K562 (cell line): ENCODE measurements at regions not wholly inside any gene's neighbourhood (a gene's known extent, or its start where the extent isn't known, plus 50 kb on each side); places are given as distances from the start of the nearest gene placed in this dataset.

ENCODE experiments used
- ATAC-seq: fragments of 200-7000 bp; cut with Tn5 transposase; 3 replicates; pipeline ENCODE4 v1.9.1; 2020; ENCODE audit warnings: moderate library complexity
- BruUV-seq: library from RNA; stranded (reverse); fragments of 400-500 nt; replicated peaks from 2 replicates; lab custom pipeline; 2021; lab: Mats Ljungman, UMichigan
- CTCF ChIA-PET: fragments of 300-600 bp; formaldehyde crosslinking; extraction: SDS; loops from one replicate; lab custom pipeline; 2021; ENCODE audit warnings: low intra/inter-chr PET ratio; lab: Yijun Ruan, JAX
- POLR2A ChIA-PET: fragments of 300-600, 350-650 bp; sonication (Branson Sonifier 250); formaldehyde crosslinking; extraction: SDS; loops from one replicate; lab custom pipeline; 2021; ENCODE audit warnings: antibody characterized with exemption, inconsistent platforms; lab: Yijun Ruan, JAX
- DNase-seq, 4 experiments: peaks; one replicate each; pipeline versions ENCODE4 v3.0.0 to v3.0.0-alpha.2; 2011 to 2018; ENCODE audit warnings: low spot score in 3 of 4, mixed read lengths in 3 of 4; ENCODE audit errors: extremely low read depth in 1 of 4
- FAIRE-seq: peaks from 2 replicates; lab custom pipeline; 2011; peaks lifted over from hg19 to GRCh38; lab: Jason Lieb, UNC
- H2AFZ ChIP-seq: 2 replicates; pipeline ENCODE4 v1.6.0; 2011; ENCODE audit warnings: low read depth, low read length, control low read depth, inconsistent platforms
- H3K27ac ChIP-seq: fragments of 200-600 bp; 3 replicates; pipeline ENCODE4 v1.8.0; 2011; ENCODE audit warnings: low read depth, mild to moderate bottlenecking, control low read depth, inconsistent platforms, low read length, moderate library complexity, mixed read lengths; ENCODE audit errors: extremely low read depth
- H3K27me3 ChIP-seq, 2 experiments: fragments of 300-600 bp in 1 of 2; 2 replicates in 1 of 2; 3 replicates in 1 of 2; pipeline versions ENCODE4 v1.6.0 to v1.8.0; 2011; ENCODE audit warnings: inconsistent platforms in 2 of 2, low read length in 2 of 2, mild to moderate bottlenecking in 1 of 2, mixed read lengths in 1 of 2, moderate library complexity in 1 of 2; ENCODE audit not compliant: control insufficient read depth in 2 of 2, insufficient read depth in 2 of 2
- H3K36me3 ChIP-seq: fragments of 300-600 bp; 3 replicates; pipeline ENCODE4 v1.8.0; 2011; ENCODE audit warnings: mild to moderate bottlenecking, low read length, inconsistent platforms; ENCODE audit not compliant: control insufficient read depth, insufficient read depth
- H3K4me1 ChIP-seq, 2 experiments: fragments of 200-600 bp in 1 of 2; replicated peaks in 1 of 2; 2 replicates in 1 of 2; 3 replicates in 1 of 2; pipeline versions ENCODE4 v1.5.1 to v1.8.0; 2011; ENCODE audit warnings: inconsistent platforms in 2 of 2, low read length in 2 of 2, mild to moderate bottlenecking in 1 of 2, mixed read lengths in 1 of 2, moderate library complexity in 1 of 2; ENCODE audit not compliant: control insufficient read depth in 2 of 2, insufficient read depth in 2 of 2
- H3K4me2 ChIP-seq: 2 replicates; pipeline ENCODE4 v1.6.1; 2011; ENCODE audit warnings: low read length, control low read depth, inconsistent platforms, mixed read lengths; ENCODE audit not compliant: insufficient read depth
- H3K4me3 ChIP-seq: fragments of 200-600 bp; sonication (generic), shearing (Covaris generic); 2 replicates; pipeline ENCODE4 v1.5.1; 2016; ENCODE audit warnings: control low read depth, inconsistent platforms
- H3K79me2 ChIP-seq: fragments of 200-600 bp; 3 replicates; pipeline ENCODE4 v1.8.0; 2011; ENCODE audit warnings: low read length, inconsistent platforms; ENCODE audit not compliant: control insufficient read depth, insufficient read depth
- H3K9ac ChIP-seq, 2 experiments: 2 replicates each; pipeline versions ENCODE4 v1.6.0 to v1.6.1; 2011; ENCODE audit warnings: low read depth in 2 of 2, low read length in 2 of 2, control low read depth in 1 of 2, inconsistent platforms in 1 of 2, mild to moderate bottlenecking in 1 of 2, mixed read lengths in 1 of 2; ENCODE audit not compliant: insufficient read depth in 1 of 2
- H3K9me1 ChIP-seq: one replicate; pipeline ENCODE4 v1.6.0; 2011; ENCODE audit warnings: inconsistent platforms, mild to moderate bottlenecking, low read length, moderate library complexity; ENCODE audit not compliant: control insufficient read depth, insufficient read depth
- H3K9me3 ChIP-seq: replicated peaks from 2 replicates; pipeline ENCODE4 v1.5.1; 2011; ENCODE audit warnings: low read depth, low read length, inconsistent platforms; ENCODE audit not compliant: control insufficient read depth, insufficient read depth
- H4K20me1 ChIP-seq: replicated peaks from 2 replicates; pipeline ENCODE4 v1.6.1; 2011; ENCODE audit warnings: low read length, inconsistent platforms, mixed read lengths; ENCODE audit not compliant: control insufficient read depth, insufficient read depth
- DMBX1 ChIP-seq: fragments of 250-450 bp; sonication (Bioruptor Pico); IDR thresholded peaks from 2 replicates; pipeline ENCODE4 v1.8.0; 2022; ENCODE audit warnings: inconsistent platforms, mild to moderate bottlenecking, moderate library complexity, borderline replicate concordance
- GTF2E2 ChIP-seq: fragments of 200-800 bp; sonication (Bioruptor generic); IDR thresholded peaks from 2 replicates; pipeline ENCODE4 v1.6.1; 2016; ENCODE audit warnings: missing genetic modification characterization, missing compliant biosample characterization
- MAFK ChIP-seq: IDR thresholded peaks from 2 replicates; pipeline ENCODE4 v1.6.1; 2011; ENCODE audit warnings: low read length, improper control_type of control experiment
- NFIX ChIP-seq: fragments of 250-450 bp; sonication (Bioruptor Pico); IDR thresholded peaks from 2 replicates; pipeline ENCODE4 v1.4.0; 2020; ENCODE audit warnings: low read depth, mild to moderate bottlenecking, moderate library complexity
- NR0B1 ChIP-seq: fragments of 450-650 bp; IDR thresholded peaks from one replicate; pipeline ENCODE4 v1.6.1; 2018; ENCODE audit warnings: mild to moderate bottlenecking, moderate library complexity; ENCODE audit not compliant: partially characterized antibody
- PCBP1 ChIP-seq: fragments of 200-400 bp; formaldehyde crosslinking; IDR thresholded peaks from 2 replicates; pipeline ENCODE4 v1.6.1; 2018; ENCODE audit warnings: mild to moderate bottlenecking, low read depth, low read length; ENCODE audit not compliant: poor library complexity, severe bottlenecking
- POLR2G ChIP-seq: fragments of 200-400 bp; formaldehyde crosslinking; IDR thresholded peaks from 2 replicates; pipeline ENCODE4 v1.6.1; 2017; ENCODE audit warnings: low read depth, mild to moderate bottlenecking, antibody characterized with exemption, low read length, moderate library complexity
- POLR2H ChIP-seq: IDR thresholded peaks from 2 replicates; pipeline ENCODE4 v1.6.1; 2016; ENCODE audit warnings: missing genetic modification characterization, low read depth, mild to moderate bottlenecking, control low read depth, missing compliant biosample characterization, moderate library complexity
- RBM17 ChIP-seq: fragments of 200-400 bp; formaldehyde crosslinking; IDR thresholded peaks from 2 replicates; pipeline ENCODE4 v1.6.1; 2017; ENCODE audit warnings: low read depth, mild to moderate bottlenecking, low read length, borderline replicate concordance
- SMARCE1 ChIP-seq: fragments of 450-650 bp; IDR thresholded peaks from 2 replicates; pipeline ENCODE4 v1.7.1; 2016; ENCODE audit warnings: mild to moderate bottlenecking
- ZNF592 ChIP-seq: fragments of 450-650 bp; IDR thresholded peaks from 2 replicates; pipeline ENCODE4 v1.6.1; 2017; ENCODE audit warnings: antibody characterized with exemption, mild to moderate bottlenecking
- WGBS: fragments of 100-300 bp; shearing (Covaris generic); methylation state at CpG from one replicate; pipeline ENCODE4 v1.1.6; 2016; ENCODE audit warnings: low coverage, mixed read lengths; ENCODE audit not compliant: insufficient coverage; ENCODE audit errors: missing lambda C conversion rate; 5-methylcytosine and 5-hydroxymethylcytosine counted together
- in situ Hi-C: fragments of 300-500 bp; cut with MboI; formaldehyde crosslinking; loops from 4 replicates; pipeline ENCODE4 v1.15.0; 2018; ENCODE audit warnings: inconsistent platforms, mixed read lengths
- intact Hi-C: fragments of 100-400 bp; cut with micrococcal nuclease; formaldehyde crosslinking; loops from 2 replicates; pipeline ENCODE4 v1.14.2; 2022
- TF ChIP-seq, protein P1 (sequence below): sonication (generic); formaldehyde crosslinking; IDR thresholded peaks from 2 replicates; pipeline ENCODE4 v1.8.0; 2022; ENCODE audit warnings: missing genetic modification reagents, mild to moderate bottlenecking, borderline replicate concordance
- TF ChIP-seq, protein P2 (sequence below): fragments of 450-650 bp; IDR thresholded peaks from 2 replicates; pipeline ENCODE4 v1.6.1; 2014; ENCODE audit warnings: low read depth, mild to moderate bottlenecking, moderate library complexity, borderline replicate concordance

- Histone ChIP-seq H3K27ac (no peak overlapping the region), H3K79me2 (no peaks in the 10 kb centered on the region), H3K36me3 (no peaks in the 10 kb centered on the region), H3K9me3 (no peaks in the 10 kb centered on the region), H3K4me2 (no peak overlapping the region), H3K27me3 (peaks cover 2 to 17% of the 10 kb centered on the region in 2 experiments), H3K9ac (no peak overlapping the region), H3K4me1 (no peaks in the 10 kb centered on the region; a peak in 1 of 5 replicates), H3K4me3 (no peak overlapping the region), H4K20me1 (no peaks in the 10 kb centered on the region), H2AFZ (no peak overlapping the region), H3K9me1 (no peaks in the 10 kb centered on the region)
- intact Hi-C loops (no loop called here), in situ Hi-C loops (no loop called here)
- 0% methylated on average over 4 of the region's 4 CpGs for WGBS
- ChIA-PET CTCF (no interaction called here), POLR2A (no interaction called here)
- DNase-seq (no peak), FAIRE-seq (no peak), ATAC-seq (no peak)
- BruUV-seq: no TSS peak
- TF ChIP-seq NFIX (CRISPR knock-in tag) (no peak), POLR2H (no peak), NR0B1 (no peak), ZNF592 (no peak), RBM17 (no peak), DMBX1 (CRISPR knock-in tag) (no peak), POLR2G (no peak), PCBP1 (no peak), MAFK (no peak), SMARCE1 (no peak), GTF2E2 (tag) (no peak)
- TF ChIP-seq, protein P1, sequence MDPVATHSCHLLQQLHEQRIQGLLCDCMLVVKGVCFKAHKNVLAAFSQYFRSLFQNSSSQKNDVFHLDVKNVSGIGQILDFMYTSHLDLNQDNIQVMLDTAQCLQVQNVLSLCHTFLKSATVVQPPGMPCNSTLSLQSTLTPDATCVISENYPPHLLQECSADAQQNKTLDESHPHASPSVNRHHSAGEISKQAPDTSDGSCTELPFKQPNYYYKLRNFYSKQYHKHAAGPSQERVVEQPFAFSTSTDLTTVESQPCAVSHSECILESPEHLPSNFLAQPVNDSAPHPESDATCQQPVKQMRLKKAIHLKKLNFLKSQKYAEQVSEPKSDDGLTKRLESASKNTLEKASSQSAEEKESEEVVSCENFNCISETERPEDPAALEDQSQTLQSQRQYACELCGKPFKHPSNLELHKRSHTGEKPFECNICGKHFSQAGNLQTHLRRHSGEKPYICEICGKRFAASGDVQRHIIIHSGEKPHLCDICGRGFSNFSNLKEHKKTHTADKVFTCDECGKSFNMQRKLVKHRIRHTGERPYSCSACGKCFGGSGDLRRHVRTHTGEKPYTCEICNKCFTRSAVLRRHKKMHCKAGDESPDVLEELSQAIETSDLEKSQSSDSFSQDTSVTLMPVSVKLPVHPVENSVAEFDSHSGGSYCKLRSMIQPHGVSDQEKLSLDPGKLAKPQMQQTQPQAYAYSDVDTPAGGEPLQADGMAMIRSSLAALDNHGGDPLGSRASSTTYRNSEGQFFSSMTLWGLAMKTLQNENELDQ: no peak
- TF ChIP-seq, protein P2, sequence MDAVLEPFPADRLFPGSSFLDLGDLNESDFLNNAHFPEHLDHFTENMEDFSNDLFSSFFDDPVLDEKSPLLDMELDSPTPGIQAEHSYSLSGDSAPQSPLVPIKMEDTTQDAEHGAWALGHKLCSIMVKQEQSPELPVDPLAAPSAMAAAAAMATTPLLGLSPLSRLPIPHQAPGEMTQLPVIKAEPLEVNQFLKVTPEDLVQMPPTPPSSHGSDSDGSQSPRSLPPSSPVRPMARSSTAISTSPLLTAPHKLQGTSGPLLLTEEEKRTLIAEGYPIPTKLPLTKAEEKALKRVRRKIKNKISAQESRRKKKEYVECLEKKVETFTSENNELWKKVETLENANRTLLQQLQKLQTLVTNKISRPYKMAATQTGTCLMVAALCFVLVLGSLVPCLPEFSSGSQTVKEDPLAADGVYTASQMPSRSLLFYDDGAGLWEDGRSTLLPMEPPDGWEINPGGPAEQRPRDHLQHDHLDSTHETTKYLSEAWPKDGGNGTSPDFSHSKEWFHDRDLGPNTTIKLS: no peak
Observed at GRCh38 chr6:25005010-25005409, 69.2 kb upstream of the RIPOR2 start.
